WTC11 (cell line): ENCODE measurements at regions not wholly inside any gene's neighbourhood (a gene's known extent, or its start where the extent isn't known, plus 50 kb on each side); places are given as distances from the start of the nearest gene placed in this dataset.

Experiments used
- CTCF ChIP-seq: fragments of 200-600 bp; IDR thresholded peaks from 2 replicates; pipeline ENCODE4 v1.8.0; 2022; ENCODE audit warnings: antibody characterized with exemption
- ZBTB43 ChIP-seq: sonication (generic); formaldehyde crosslinking; IDR thresholded peaks from 2 replicates; pipeline ENCODE4 v1.8.1; 2023; ENCODE audit warnings: mild to moderate bottlenecking, missing genetic modification reagents

- TF ChIP-seq ZBTB43 (CRISPR knock-in tag) (no peak), CTCF (no peak)
Measured at GRCh38 chr5:40405230-40405629, 274.5 kb upstream of the PTGER4 start.
